Panc1 (cell line): ENCODE measurements at regions not wholly inside any gene's neighbourhood (a gene's known extent, or its start where the extent isn't known, plus 50 kb on each side); places are given as distances from the start of the nearest gene placed in this dataset.

Experiments
- ATAC-seq: fragments of 200-7000 bp; cut with Tn5 transposase; 2 replicates; pipeline ENCODE4 v1.9.1; 2020; ENCODE audit warnings: mild to moderate bottlenecking, moderate library complexity
- BruUV-seq: library from RNA; stranded (reverse); fragments of 400-500 nt; replicated peaks from 2 replicates; lab custom pipeline; 2021; lab: Mats Ljungman, UMichigan
- CTCF ChIA-PET: fragments of 300-600 bp; sonication (Branson Sonifier 250); formaldehyde crosslinking; loops from one replicate; lab custom pipeline; 2022; ENCODE audit warnings: antibody characterized with exemption; lab: Charles Lee
- POLR2A ChIA-PET: fragments of 300-600 bp; sonication (Branson Sonifier 250); formaldehyde crosslinking; loops from one replicate; lab custom pipeline; 2022; ENCODE audit warnings: antibody characterized with exemption; lab: Charles Lee
- DNase-seq: peaks from one replicate; pipeline ENCODE4 v3.0.0-alpha.2; 2010; ENCODE audit warnings: low read depth, low spot score
- H3K27ac ChIP-seq: 2 replicates; pipeline ENCODE4 v1.5.1; 2011; ENCODE audit warnings: mild to moderate bottlenecking, low read length, inconsistent platforms
- H3K27me3 ChIP-seq: fragments of 200-500 bp; sonication (Bioruptor generic); 2 replicates; pipeline ENCODE4 v1.6.0; 2014; ENCODE audit warnings: low read length, inconsistent platforms; ENCODE audit not compliant: control insufficient read depth, insufficient read depth
- H3K36me3 ChIP-seq: fragments of 200-500 bp; sonication (Bioruptor generic); 2 replicates; pipeline ENCODE4 v1.5.1; 2014; ENCODE audit warnings: inconsistent platforms, mild to moderate bottlenecking, low read length, moderate library complexity; ENCODE audit not compliant: control insufficient read depth, insufficient read depth
- H3K4me1 ChIP-seq: 2 replicates; pipeline ENCODE4 v1.5.1; 2011; ENCODE audit warnings: inconsistent platforms, mild to moderate bottlenecking, low read length, moderate library complexity; ENCODE audit not compliant: control insufficient read depth, insufficient read depth
- H3K4me3 ChIP-seq, 2 experiments: 2 replicates each; pipeline ENCODE4 v1.5.1; 2011 to 2012; ENCODE audit warnings: low read depth in 2 of 2, low read length in 2 of 2, mild to moderate bottlenecking in 2 of 2, inconsistent platforms in 1 of 2, moderate library complexity in 1 of 2
- H3K9me3 ChIP-seq: fragments of 200-500 bp; sonication (Bioruptor generic); 2 replicates; pipeline ENCODE4 v1.5.1; 2014; ENCODE audit warnings: low read depth, mild to moderate bottlenecking, inconsistent platforms, low read length, moderate library complexity; ENCODE audit not compliant: control insufficient read depth, insufficient read depth
- CTCF ChIP-seq: fragments of 450-650 bp; IDR thresholded peaks from 2 replicates; pipeline ENCODE4 v1.5.1; 2017; ENCODE audit warnings: mild to moderate bottlenecking
- POLR2AphosphoS5 ChIP-seq: IDR thresholded peaks from 2 replicates; pipeline ENCODE4 v1.6.1; 2012; ENCODE audit warnings: mild to moderate bottlenecking, low read depth, low read length, moderate library complexity
- SIN3A ChIP-seq: IDR thresholded peaks from 2 replicates; pipeline ENCODE4 v1.6.1; 2012; ENCODE audit warnings: low read depth, mild to moderate bottlenecking, low read length, moderate library complexity, borderline replicate concordance; ENCODE audit not compliant: insufficient read depth
- TCF7L2 ChIP-seq: IDR thresholded peaks from 2 replicates; pipeline ENCODE4 v1.6.1; 2011; ENCODE audit warnings: mild to moderate bottlenecking, low read depth, low read length, inconsistent platforms
- in situ Hi-C: cut with HindIII; loops from 2 replicates; pipeline ENCODE4 v1.10.0; 2016; ENCODE audit warnings: low sequenced_read_pairs, low pct_unique_long_range_greater_than_20kb
- intact Hi-C: fragments of 100-400 bp; cut with micrococcal nuclease; formaldehyde crosslinking; loops from one replicate; pipeline ENCODE4 v1.10.0; 2022; ENCODE audit not compliant: unreplicated experiment
- TF ChIP-seq, protein P1 (sequence below), 2 experiments: IDR thresholded peaks; 2 replicates each; pipeline ENCODE4 v1.6.1; 2011 to 2012; ENCODE audit warnings: low read depth in 2 of 2, control low read depth in 1 of 2, low read length in 1 of 2, mild to moderate bottlenecking in 1 of 2, moderate library complexity in 1 of 2; ENCODE audit not compliant: insufficient read depth in 1 of 2

DNA sequence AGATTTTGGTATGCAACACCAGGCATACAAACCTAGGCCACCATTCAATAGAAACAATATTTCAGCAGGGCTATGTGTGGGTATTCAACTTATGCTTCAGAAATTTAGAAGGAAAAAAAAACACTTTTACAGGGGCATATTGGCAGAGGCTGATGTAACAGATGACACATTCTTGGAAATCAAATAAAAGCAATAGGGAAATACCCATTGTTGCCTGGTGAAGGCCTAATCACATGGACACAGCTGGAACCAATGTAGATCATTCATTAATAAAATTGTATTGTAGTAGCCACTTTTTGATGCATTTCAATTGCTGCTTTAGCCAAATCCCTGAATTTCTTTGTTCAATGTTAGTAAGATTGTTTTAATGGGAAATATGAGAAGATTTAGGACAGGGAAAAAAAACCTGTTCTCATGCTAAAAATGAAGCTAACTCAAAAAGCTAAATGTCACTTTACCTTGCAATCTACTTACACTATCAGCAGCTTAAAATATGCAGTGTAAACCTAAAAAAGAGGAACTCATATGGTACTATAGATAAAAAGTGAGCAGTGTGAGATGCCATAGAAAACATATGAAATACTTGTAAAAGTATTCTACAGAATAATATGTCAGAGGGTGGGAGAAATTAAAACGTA is 289.4 kb downstream of the ZEB2 start:
- Histone ChIP-seq H3K4me3 (no peak overlapping the region), H3K27ac (no peak overlapping the region), H3K36me3 (no peaks in the 10 kb centered on the region), H3K9me3 (no peaks in the 10 kb centered on the region), H3K4me1 (no peaks in the 10 kb centered on the region), H3K27me3 (no peaks in the 10 kb centered on the region)
- POLR2A ChIA-PET = no interaction called here
- ATAC-seq = no peak
- TF ChIP-seq CTCF = no peak
- no TSS peak for BruUV-seq
- in situ Hi-C loops = no loop called here
- CTCF ChIA-PET = no interaction called here
- intact Hi-C loops = no loop called here
- no peak for DNase-seq

DNA sequence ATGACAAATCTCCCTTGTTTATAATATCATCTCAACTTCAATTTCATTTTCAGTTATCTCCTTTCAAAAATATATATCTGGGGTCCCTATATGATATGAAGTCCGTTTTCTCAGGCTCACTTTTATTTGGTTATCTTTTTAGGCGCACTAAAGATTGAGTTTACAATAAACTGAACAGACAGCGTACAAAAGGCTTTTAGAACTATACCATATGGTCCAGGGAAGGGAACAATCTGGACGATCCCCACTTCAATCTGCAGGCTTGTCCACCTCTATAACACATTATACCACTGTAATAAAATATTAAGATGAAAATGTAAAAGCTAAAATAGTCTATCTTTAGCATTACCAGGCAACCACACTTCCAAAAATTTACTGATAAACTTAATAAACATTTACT is 289.9 kb downstream of the ZEB2 start:
- H3K27ac ChIP-seq = no peak overlapping the region
- no peak overlapping the region for H3K4me3 ChIP-seq
- intact Hi-C loops = no loop called here
- in situ Hi-C loops = no loop called here
- no peak for TF ChIP-seq SIN3A
- TF ChIP-seq, protein P1, sequence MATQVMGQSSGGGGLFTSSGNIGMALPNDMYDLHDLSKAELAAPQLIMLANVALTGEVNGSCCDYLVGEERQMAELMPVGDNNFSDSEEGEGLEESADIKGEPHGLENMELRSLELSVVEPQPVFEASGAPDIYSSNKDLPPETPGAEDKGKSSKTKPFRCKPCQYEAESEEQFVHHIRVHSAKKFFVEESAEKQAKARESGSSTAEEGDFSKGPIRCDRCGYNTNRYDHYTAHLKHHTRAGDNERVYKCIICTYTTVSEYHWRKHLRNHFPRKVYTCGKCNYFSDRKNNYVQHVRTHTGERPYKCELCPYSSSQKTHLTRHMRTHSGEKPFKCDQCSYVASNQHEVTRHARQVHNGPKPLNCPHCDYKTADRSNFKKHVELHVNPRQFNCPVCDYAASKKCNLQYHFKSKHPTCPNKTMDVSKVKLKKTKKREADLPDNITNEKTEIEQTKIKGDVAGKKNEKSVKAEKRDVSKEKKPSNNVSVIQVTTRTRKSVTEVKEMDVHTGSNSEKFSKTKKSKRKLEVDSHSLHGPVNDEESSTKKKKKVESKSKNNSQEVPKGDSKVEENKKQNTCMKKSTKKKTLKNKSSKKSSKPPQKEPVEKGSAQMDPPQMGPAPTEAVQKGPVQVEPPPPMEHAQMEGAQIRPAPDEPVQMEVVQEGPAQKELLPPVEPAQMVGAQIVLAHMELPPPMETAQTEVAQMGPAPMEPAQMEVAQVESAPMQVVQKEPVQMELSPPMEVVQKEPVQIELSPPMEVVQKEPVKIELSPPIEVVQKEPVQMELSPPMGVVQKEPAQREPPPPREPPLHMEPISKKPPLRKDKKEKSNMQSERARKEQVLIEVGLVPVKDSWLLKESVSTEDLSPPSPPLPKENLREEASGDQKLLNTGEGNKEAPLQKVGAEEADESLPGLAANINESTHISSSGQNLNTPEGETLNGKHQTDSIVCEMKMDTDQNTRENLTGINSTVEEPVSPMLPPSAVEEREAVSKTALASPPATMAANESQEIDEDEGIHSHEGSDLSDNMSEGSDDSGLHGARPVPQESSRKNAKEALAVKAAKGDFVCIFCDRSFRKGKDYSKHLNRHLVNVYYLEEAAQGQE (IDR thresholded peaks at IDR 0.05; ENCODE audit: insufficient read depth in 1 of 2, low read depth in 2 of 2, low read length in 1 of 2) = no peak
- no peak for TF ChIP-seq TCF7L2
- no peak for TF ChIP-seq POLR2AphosphoS5
- TF ChIP-seq CTCF = no peak
- DNase-seq (no peak), ATAC-seq (no peak)
- no peaks in the 10 kb centered on the region for H3K4me1 ChIP-seq
- ChIA-PET POLR2A (no interaction called here), CTCF (no interaction called here)
- H3K27me3 ChIP-seq = no peaks in the 10 kb centered on the region
- H3K36me3 ChIP-seq = no peaks in the 10 kb centered on the region
- H3K9me3 ChIP-seq = no peaks in the 10 kb centered on the region
- BruUV-seq = no TSS peak
